Naive thymus-derived CD8-positive, alpha-beta T cell (primary cell): ENCODE measurements at regions not wholly inside any gene's neighbourhood (a gene's known extent, or its start where the extent isn't known, plus 50 kb on each side); places are given as distances from the start of the nearest gene placed in this dataset.
"Not testable (repeated sequence)": the region's sequence is repeated elsewhere in the genome, so short reads cannot be mapped to it uniquely, and the experiment has no call there.

ENCODE experiments used
- ATAC-seq, 2 donors: fragments of 150-1000 bp; cut with Tn5 transposase in 1 of 2; sonication (Bioruptor Pico), chemical (Tn5 transposase) in 1 of 2; 1 replicate in 1 of 2; 2 replicates in 1 of 2; pipeline ENCODE4 v1.10.0; 2021; ENCODE audit warnings: mild to moderate bottlenecking in 2 of 2, moderate library complexity in 2 of 2
- POLR2A ChIA-PET: fragments of 350-600 bp; sonication (Branson Sonifier 250); formaldehyde crosslinking; loops from one replicate; lab custom pipeline; 2021; ENCODE audit warnings: antibody characterized with exemption; lab: Charles Lee
- DNase-seq, 10 donors: peaks; one replicate each; pipeline versions ENCODE4 v3.0.0 to v3.0.0-alpha.2; 2020 to 2022
- H3K27ac Mint-ChIP-seq, 10 donors: one replicate each; pipeline ENCODE4 v1.8.0; 2020 to 2022; ENCODE audit warnings: mild to moderate bottlenecking in 10 of 10, mixed read lengths in 10 of 10, moderate library complexity in 4 of 10, inconsistent platforms in 1 of 10
- H3K27me3 Mint-ChIP-seq, 5 donors: one replicate each; pipeline ENCODE4 v1.8.0; 2021 to 2022; ENCODE audit warnings: mixed read lengths in 5 of 5
- H3K36me3 Mint-ChIP-seq, 3 donors: one replicate each; pipeline ENCODE4 v1.8.0; 2020 to 2022; ENCODE audit warnings: mixed read lengths in 3 of 3, mild to moderate bottlenecking in 2 of 3, inconsistent platforms in 1 of 3
- H3K4me1 Mint-ChIP-seq, 4 donors: one replicate each; pipeline ENCODE4 v1.8.0; 2021 to 2022; ENCODE audit warnings: mixed read lengths in 4 of 4
- H3K4me3 Mint-ChIP-seq, 10 donors: one replicate each; pipeline ENCODE4 v1.8.0; 2020 to 2022; ENCODE audit warnings: mild to moderate bottlenecking in 10 of 10, mixed read lengths in 10 of 10, moderate library complexity in 6 of 10, inconsistent platforms in 1 of 10
- H3K9me3 Mint-ChIP-seq, 9 donors: one replicate each; pipeline ENCODE4 v1.8.0; 2020 to 2022; ENCODE audit warnings: mixed read lengths in 9 of 9, mild to moderate bottlenecking in 3 of 9, inconsistent platforms in 1 of 9, moderate library complexity in 1 of 9

GRCh38 chr11:25612806-25613205, 719.1 kb upstream of the ANO3 start:
- Mint-ChIP-seq H3K9me3 (peaks cover 3 to 31% (median 19%) of the 10 kb centered on the region in 9 donors), H3K4me1 (no peaks in the 10 kb centered on the region), H3K27me3 (no peaks in the 10 kb centered on the region), H3K36me3 (peaks cover 0 to 9% (median 0%) of the 10 kb centered on the region in 3 donors), H3K27ac (no peak overlapping the region), H3K4me3 (no peak overlapping the region)
- POLR2A ChIA-PET: no interaction called here
- ATAC-seq: no peak
- DNase-seq: no peak

DNA sequence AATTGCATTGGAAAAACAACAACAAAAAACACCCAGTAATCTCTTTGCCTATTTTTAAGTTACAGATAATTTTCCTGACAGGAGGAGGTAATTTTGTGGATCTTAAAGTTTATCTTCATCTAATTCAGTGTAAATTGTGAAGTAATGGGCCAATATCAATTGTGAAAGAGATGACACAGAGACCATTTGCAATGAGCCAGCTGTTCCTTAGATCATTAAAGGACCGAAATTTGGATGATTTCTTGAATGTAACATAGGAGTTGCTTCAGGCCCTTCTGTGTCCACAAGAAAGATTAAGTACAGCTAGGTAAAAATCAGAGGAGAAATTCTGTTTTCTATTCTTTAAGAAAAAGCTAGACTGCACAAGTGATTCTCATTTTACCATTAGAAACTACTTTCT, 718.5 kb upstream of the ANO3 start:
- ATAC-seq (no peak), DNase-seq (no peak)
- Mint-ChIP-seq H3K36me3 (peaks cover 0 to 7% (median 0%) of the 10 kb centered on the region in 3 donors), H3K4me3 (no peak overlapping the region), H3K27me3 (no peaks in the 10 kb centered on the region), H3K4me1 (no peaks in the 10 kb centered on the region), H3K9me3 (peaks cover 5 to 24% (median 15%) of the 10 kb centered on the region in 9 donors), H3K27ac (no peak overlapping the region)
- POLR2A ChIA-PET: no interaction called here

GRCh38 chr11:25613865-25614264, 718.1 kb upstream of the ANO3 start:
- no peaks in the 10 kb centered on the region for H3K27me3 Mint-ChIP-seq
- POLR2A ChIA-PET: no interaction called here
- no peak overlapping the region for H3K4me3 Mint-ChIP-seq
- H3K4me1 Mint-ChIP-seq: no peaks in the 10 kb centered on the region
- peaks cover 5 to 20% (median 13%) of the 10 kb centered on the region in 9 donors for H3K9me3 Mint-ChIP-seq
- H3K27ac Mint-ChIP-seq: no peak overlapping the region
- ATAC-seq (no peak), DNase-seq (no peak)
- peaks cover 0 to 4% (median 0%) of the 10 kb centered on the region in 3 donors for H3K36me3 Mint-ChIP-seq

DNA sequence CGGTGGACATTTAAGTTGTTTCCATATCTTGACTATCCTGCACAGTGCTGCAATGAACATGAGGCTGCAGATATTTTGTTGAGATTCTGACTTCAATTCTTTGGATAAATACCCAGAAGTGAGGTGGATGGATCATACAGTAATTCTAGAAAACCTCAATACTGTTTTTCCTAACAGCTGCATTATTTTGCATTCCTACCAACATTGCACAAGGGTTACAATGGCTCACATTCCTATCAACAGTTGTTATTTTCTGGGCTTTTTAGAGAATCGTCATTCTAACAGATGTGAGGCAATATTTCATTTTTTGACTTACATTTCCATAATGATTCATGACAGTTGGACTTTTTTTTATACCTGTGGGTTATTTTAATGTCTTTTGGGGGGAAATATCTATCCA, 716.9 kb upstream of the ANO3 start:
- H3K27ac Mint-ChIP-seq: no peak overlapping the region
- no peak for ATAC-seq
- no peak overlapping the region for H3K4me3 Mint-ChIP-seq
- peaks cover 5 to 20% (median 14%) of the 10 kb centered on the region in 9 donors for H3K9me3 Mint-ChIP-seq
- no peaks in the 10 kb centered on the region for H3K4me1 Mint-ChIP-seq
- H3K27me3 Mint-ChIP-seq: no peaks in the 10 kb centered on the region
- DNase-seq: no peak
- H3K36me3 Mint-ChIP-seq: peaks cover 0 to 4% (median 0%) of the 10 kb centered on the region in 3 donors
- POLR2A ChIA-PET: no interaction called here

- Mint-ChIP-seq H3K9me3 (peaks cover 7 to 18% (median 12%) of the 10 kb centered on the region in 9 donors), H3K27me3 (no peaks in the 10 kb centered on the region), H3K27ac (no peak overlapping the region), H3K4me1 (no peaks in the 10 kb centered on the region), H3K4me3 (no peak overlapping the region), H3K36me3 (peaks cover 0 to 4% (median 0%) of the 10 kb centered on the region in 3 donors)
- POLR2A ChIA-PET: no interaction called here
- DNase-seq (no peak), ATAC-seq (no peak)
Measured at GRCh38 chr11:25615841-25616240, 716.1 kb upstream of the ANO3 start.

DNA sequence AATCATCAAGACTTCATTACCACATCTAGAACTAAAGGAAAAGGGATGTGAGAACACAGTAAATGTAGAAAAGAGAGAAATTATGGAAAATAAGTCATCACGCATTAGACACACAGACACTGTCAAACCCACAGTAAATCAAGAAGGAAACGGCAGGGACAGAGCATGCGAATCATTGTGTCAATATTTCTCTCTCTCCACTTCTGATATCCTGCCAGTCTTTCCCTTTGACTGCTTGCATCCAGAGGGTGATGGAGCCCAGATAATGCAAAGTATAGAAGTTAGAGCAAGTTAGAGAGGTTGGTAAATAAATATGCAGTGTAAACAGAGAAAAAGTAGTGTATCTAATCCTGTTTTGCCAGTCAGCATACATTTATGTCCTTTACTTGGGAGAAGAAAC, 706.8 kb upstream of the ANO3 start:
- Mint-ChIP-seq H3K9me3 (peaks cover 7 to 19% (median 12%) of the 10 kb centered on the region in 9 donors), H3K27me3 (no peaks in the 10 kb centered on the region), H3K36me3 (peaks cover 0 to 7% (median 0%) of the 10 kb centered on the region in 3 donors), H3K4me1 (no peaks in the 10 kb centered on the region), H3K4me3 (no peak overlapping the region), H3K27ac (no peak overlapping the region)
- POLR2A ChIA-PET: no interaction called here
- DNase-seq: no peak
- ATAC-seq: no peak

- Mint-ChIP-seq H3K27ac (no peak overlapping the region), H3K27me3 (no peaks in the 10 kb centered on the region), H3K4me3 (no peak overlapping the region), H3K4me1 (no peaks in the 10 kb centered on the region), H3K36me3 (peaks cover 0 to 7% (median 0%) of the 10 kb centered on the region in 3 donors), H3K9me3 (peaks cover 11 to 24% (median 12%) of the 10 kb centered on the region in 9 donors)
- DNase-seq (no peak), ATAC-seq (no peak)
- POLR2A ChIA-PET: no interaction called here
Measured at GRCh38 chr11:25628030-25628429, 703.9 kb upstream of the ANO3 start.

DNA sequence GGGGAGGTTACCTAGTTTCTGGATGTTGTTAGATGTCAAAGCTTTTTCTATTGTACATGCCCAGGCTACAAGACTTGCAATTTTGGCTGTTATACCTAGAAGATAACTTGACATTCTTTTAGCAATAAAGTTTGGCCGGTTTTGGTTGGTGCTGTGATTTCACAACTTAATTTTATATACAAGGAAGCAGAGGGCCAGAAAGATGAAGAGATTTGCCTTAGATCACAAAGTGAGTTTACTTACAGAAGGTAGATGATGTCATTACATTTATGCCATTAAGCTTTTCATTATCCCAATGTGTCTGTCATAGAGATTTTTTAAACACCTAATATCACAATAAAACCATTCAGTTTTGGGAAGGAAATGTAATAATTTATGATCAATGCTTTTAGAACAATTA, 698.7 kb upstream of the ANO3 start:
- Mint-ChIP-seq H3K4me1 (no peaks in the 10 kb centered on the region), H3K27me3 (no peaks in the 10 kb centered on the region), H3K9me3 (peaks cover 4 to 19% (median 8%) of the 10 kb centered on the region in 9 donors), H3K36me3 (no peaks in the 10 kb centered on the region), H3K4me3 (no peak overlapping the region), H3K27ac (no peak overlapping the region)
- ATAC-seq: no peak
- POLR2A ChIA-PET: no interaction called here
- no peak for DNase-seq

DNA sequence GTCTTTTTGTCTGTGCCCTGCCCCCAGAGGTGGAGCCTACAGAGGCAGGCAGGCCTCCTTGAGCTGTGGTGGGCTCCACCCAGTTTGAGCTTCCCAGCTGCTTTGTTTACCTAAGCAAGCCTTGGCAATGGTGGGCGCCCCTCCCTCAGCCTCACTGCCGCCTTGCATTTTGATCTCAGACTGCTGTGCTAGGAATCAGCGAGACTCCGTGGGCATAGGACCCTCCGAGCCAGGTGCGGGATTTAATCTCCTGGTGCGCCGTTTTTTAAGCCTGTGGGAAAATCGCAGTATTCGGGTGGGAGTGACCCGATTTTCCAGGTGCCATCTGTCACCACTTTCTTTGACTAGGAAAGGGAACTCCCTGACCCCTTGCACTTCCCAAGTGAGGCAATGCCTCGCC, 682.7 kb upstream of the ANO3 start:
- H3K9me3 Mint-ChIP-seq: peaks cover 0 to 29% (median 0%) of the 10 kb centered on the region in 9 donors
- H3K4me3 Mint-ChIP-seq, DNase-seq, ATAC-seq, H3K27me3 Mint-ChIP-seq, H3K36me3 Mint-ChIP-seq, POLR2A ChIA-PET, H3K4me1 Mint-ChIP-seq, H3K27ac Mint-ChIP-seq: not testable (repeated sequence)

GRCh38 chr11:25650319-25650718, 681.6 kb upstream of the ANO3 start:
- ATAC-seq (no peak), DNase-seq (no peak)
- no peaks in the 10 kb centered on the region for H3K27me3 Mint-ChIP-seq

GRCh38 chr11:25655636-25656035, 676.3 kb upstream of the ANO3 start:
- Mint-ChIP-seq H3K9me3 (peaks cover 0 to 13% (median 3%) of the 10 kb centered on the region in 9 donors), H3K27ac (no peak overlapping the region), H3K4me3 (no peak overlapping the region), H3K27me3 (no peaks in the 10 kb centered on the region), H3K36me3 (peaks cover 0 to 4% (median 0%) of the 10 kb centered on the region in 3 donors), H3K4me1 (no peaks in the 10 kb centered on the region)
- ATAC-seq (no peak), DNase-seq (no peak)
- POLR2A ChIA-PET: interaction anchor here (0.6 kb wide), 1 partner anchor 311 kb away, joined by 3 read pairs; no protein-coding TSS in a partner anchor

More at GRCh38 chr11:25650319-25650718, 681.6 kb upstream of the ANO3 start:
- POLR2A ChIA-PET: no interaction called here
- Mint-ChIP-seq H3K9me3 (peaks cover 0 to 29% (median 2%) of the 10 kb centered on the region in 9 donors), H3K27ac (no peak overlapping the region), H3K4me3 (no peak overlapping the region), H3K36me3 (no peaks in the 10 kb centered on the region), H3K4me1 (no peaks in the 10 kb centered on the region)

DNA sequence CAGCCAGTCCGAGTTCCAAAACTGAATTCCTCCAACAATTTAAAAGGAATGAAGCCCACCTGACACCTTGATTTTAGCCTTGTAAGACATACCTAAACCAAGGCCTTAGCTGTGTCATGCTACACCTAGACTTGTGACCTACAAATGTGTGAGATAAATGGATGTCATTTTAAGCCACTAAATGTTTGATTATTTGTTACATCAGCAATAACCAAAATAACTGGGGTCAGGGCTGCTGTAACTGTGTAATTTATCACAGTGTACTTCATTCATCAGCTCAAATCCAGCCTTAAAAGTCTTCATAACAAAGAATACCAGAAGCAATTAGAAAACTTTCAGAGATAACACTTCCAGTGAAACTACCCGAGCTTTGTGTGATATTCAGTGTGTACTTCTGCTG, 673.0 kb upstream of the ANO3 start:
- H3K27ac Mint-ChIP-seq: no peak overlapping the region
- POLR2A ChIA-PET: no interaction called here
- peaks cover 0 to 4% (median 0%) of the 10 kb centered on the region in 3 donors for H3K36me3 Mint-ChIP-seq
- H3K4me3 Mint-ChIP-seq: no peak overlapping the region
- no peaks in the 10 kb centered on the region for H3K4me1 Mint-ChIP-seq
- no peaks in the 10 kb centered on the region for H3K27me3 Mint-ChIP-seq
- peaks cover 0 to 20% (median 5%) of the 10 kb centered on the region in 9 donors for H3K9me3 Mint-ChIP-seq
- ATAC-seq (no peak), DNase-seq (no peak)

GRCh38 chr11:25659706-25660105, 672.2 kb upstream of the ANO3 start:
- Mint-ChIP-seq H3K4me3 (no peak overlapping the region), H3K27me3 (no peaks in the 10 kb centered on the region), H3K4me1 (no peaks in the 10 kb centered on the region), H3K27ac (no peak overlapping the region), H3K36me3 (peaks cover 0 to 4% (median 0%) of the 10 kb centered on the region in 3 donors), H3K9me3 (peaks cover 0 to 17% (median 5%) of the 10 kb centered on the region in 9 donors)
- DNase-seq (no peak), ATAC-seq (no peak)
- POLR2A ChIA-PET: no interaction called here

GRCh38 chr11:25667871-25668270, 664.1 kb upstream of the ANO3 start:
- Mint-ChIP-seq H3K4me1 (no peaks in the 10 kb centered on the region), H3K4me3 (no peak overlapping the region), H3K27me3 (no peaks in the 10 kb centered on the region), H3K27ac (no peak overlapping the region), H3K36me3 (no peaks in the 10 kb centered on the region), H3K9me3 (peaks cover 0 to 33% (median 8%) of the 10 kb centered on the region in 9 donors)
- DNase-seq (no peak), ATAC-seq (no peak)
- POLR2A ChIA-PET: no interaction called here
